NCI-H446 treated with DMSO at 0.1 percent for 48 hours (cell line): ENCODE measurements at regions not wholly inside any gene's neighbourhood (a gene's known extent, or its start where the extent isn't known, plus 50 kb on each side); places are given as distances from the start of the nearest gene placed in this dataset.
"Not testable (repeated sequence)": the region's sequence is repeated elsewhere in the genome, so short reads cannot be mapped to it uniquely, and the experiment has no call there.

ENCODE experiments used
- DNase-seq: peaks from one replicate; lab custom pipeline; 2025; lab: John Stamatoyannopoulos, UW

DNA sequence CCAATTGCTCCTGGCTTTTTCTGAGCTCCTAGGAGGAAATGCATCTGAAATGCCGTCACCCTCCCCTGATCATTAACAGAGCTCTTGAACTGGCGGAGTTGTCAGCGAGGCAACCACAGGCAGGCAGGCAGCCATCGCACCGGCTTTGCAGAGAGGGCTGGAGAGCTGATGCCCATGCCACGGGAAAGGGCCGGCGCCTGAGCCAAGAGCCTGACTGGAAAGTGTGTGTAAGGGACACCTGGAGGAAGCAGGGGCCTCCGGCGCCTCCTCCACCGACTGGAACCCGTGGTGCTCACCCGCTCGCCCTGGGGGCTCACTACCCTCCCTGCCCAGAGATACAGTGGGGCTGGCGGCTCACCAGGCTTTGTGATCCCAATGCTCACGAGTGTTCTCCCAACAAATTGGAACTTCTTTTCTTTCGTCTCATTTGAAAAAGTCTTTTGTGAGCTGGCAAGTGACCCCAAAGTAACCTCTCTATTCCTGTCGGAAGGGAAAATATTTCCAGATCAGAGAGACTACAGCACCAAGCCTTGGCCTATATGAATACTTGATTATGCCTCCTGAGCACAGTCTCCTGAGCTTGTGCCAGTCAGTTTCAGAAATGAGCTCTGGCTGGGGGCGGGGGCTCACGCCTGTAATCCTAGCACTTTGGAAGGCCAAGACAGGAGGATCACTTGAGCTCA is 97.7 kb upstream of the SLC25A33 start:
- no peak for DNase-seq

- no peak for DNase-seq
Observed at GRCh38 chr1:9442278-9442846, 96.9 kb upstream of the SLC25A33 start.

DNA sequence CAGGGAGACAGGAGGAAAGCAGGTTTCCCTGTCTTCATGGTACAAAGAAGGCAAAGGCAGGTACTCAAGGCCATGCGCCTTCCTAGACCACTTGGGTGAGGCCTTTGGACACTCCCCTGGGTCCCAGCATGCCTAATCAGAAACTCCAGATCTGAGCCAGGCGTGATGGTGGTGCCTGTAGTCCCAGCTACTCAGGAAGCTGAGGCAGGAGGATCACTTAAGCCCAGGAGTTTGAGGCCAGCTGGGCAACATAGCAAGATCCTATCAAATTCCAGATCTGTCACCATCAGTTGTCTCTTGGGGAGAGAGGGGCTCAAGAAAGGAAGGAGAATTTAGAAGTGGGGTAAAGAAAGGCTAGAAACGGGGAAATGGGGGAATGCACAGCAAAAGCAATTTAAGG is 96.3 kb upstream of the SLC25A33 start:
- DNase-seq: no peak

DNA sequence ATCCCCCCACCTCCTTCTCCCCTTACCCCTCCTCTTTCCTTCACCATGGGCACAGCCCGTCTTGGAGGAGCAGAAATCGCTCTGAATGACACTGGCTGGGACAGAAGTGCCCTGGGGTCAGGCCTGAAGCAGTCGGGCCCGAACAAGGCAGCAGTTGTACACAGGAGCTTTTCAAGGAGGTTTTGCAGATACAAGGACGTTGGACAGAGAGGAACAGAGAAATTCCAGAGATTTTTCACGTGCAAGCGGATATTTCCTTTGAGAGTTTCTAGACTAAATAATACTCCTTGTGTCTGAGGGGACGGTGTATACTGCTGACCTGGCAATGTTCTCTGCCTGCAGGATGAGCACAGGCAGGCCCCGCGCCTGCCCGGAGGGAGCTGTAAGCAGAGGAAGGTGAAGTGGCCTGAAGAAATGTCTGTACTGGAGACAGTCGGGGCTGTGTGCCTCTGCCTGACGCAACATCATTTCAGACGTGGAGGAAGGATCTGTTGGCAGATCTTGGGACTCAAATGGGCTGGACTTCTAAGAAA is 95.3 kb upstream of the SLC25A33 start:
- DNase-seq: no peak

DNA sequence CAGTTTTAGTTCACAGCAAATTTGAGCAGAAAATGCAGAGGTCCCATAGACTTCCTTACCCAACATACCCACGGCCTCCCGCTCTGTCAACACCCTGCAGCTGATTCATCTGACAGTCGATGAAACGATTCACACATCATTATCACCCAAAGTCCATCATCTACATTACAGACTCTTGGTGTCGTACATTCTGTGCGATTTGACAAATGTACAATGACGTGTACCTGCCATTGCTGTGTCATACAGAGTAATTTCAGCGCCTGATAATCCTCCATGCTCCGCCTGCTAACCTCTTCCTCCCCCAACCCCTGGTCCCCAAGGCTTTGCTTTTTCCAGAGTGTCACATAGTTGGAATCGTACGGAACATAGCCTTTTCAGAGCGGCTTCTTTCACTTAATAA is 94.7 kb upstream of the SLC25A33 start:
- DNase-seq: no peak

DNA sequence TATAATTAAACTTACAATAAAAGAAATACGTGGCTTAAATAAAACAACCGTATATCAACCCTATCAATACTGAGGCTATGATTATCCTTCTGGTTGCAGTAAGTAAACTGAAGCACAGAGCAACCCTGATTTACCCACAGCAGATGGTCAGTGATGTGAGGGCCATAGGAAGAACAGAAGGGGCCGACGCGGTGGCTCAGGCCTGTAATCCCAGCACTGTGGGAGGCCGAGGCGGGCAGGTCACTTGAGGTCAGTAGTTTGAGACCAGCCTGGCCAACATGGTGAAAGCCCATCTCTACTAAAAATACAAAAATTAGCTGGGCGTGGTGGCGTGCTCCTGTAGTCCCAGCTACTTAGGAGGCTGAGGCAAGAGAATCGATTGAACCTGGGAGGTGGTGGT is 94.2 kb upstream of the SLC25A33 start:
- DNase-seq: not testable (repeated sequence)

- no peak for DNase-seq
Observed at GRCh38 chr1:9447215-9447960, 91.9 kb upstream of the SLC25A33 start.

- DNase-seq: no peak
Observed at GRCh38 chr1:9448132-9449109, 90.8 kb upstream of the SLC25A33 start.

DNA sequence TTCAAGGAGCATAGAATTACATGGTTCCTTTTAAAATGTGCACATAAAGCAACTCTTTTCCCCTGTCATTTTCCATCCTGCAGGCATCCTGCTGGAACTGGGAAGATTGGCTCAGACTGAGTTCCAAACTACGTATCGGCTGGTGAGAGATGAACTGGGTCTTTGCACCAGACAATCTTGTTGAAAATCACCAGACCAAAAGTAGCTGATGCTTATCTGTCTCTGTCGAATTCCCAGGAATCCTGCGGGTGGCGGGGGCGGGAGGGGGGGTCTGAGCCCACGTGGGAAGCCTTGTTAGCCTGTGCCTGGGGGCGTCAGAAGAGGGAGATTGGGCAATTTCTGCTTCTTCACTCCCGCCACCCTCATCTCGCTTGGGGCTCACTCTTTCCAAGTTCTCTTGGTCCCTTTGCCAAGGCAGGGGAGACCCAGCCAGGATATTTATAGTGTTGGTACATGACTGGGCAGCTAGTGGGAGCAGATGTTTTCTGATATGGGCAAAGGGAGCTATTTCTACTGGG is 90.1 kb upstream of the SLC25A33 start:
- DNase-seq: no peak

DNA sequence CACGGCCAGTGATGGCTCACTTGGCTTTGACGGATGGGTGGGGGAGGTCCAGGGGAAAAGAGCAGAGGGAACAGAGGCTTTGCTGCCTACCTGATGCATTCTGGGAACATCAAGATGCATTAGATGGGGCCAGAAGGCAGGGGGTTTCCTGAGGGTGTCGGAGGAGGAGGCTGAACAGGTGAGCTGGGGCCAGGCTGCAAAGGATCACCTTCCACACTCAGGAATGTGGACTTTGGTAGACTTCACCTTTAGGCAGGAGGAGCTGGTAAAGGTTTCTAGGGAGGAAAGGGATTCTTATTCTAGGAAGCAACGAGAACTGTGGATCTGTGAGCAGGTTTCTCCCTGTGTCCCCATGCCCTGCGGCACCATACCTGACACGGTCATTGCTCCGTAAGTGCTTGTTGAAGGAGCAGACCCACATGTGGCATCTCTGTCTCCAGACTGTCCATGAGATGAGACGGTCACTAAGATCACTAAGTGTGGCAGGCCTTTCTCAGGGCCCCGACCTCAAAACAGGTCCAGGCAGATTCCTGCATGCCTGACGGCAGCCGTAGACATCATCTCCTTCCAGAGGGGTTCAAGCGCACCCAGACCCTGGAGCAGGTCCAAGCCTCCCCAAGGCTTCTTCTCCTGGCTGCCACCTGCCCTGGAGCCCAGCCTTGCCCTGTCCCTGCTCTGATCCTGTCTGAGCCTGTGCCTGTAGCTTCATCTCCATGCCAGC is 89.1 kb upstream of the SLC25A33 start:
- no peak for DNase-seq

GRCh38 chr1:9451081-9451480 is 88.2 kb upstream of the SLC25A33 start:
- no peak for DNase-seq

GRCh38 chr1:9452516-9453140 is 86.6 kb upstream of the SLC25A33 start:
- DNase-seq: no peak

- no peak for DNase-seq
Observed at GRCh38 chr1:9453375-9453774, 85.9 kb upstream of the SLC25A33 start.

DNA sequence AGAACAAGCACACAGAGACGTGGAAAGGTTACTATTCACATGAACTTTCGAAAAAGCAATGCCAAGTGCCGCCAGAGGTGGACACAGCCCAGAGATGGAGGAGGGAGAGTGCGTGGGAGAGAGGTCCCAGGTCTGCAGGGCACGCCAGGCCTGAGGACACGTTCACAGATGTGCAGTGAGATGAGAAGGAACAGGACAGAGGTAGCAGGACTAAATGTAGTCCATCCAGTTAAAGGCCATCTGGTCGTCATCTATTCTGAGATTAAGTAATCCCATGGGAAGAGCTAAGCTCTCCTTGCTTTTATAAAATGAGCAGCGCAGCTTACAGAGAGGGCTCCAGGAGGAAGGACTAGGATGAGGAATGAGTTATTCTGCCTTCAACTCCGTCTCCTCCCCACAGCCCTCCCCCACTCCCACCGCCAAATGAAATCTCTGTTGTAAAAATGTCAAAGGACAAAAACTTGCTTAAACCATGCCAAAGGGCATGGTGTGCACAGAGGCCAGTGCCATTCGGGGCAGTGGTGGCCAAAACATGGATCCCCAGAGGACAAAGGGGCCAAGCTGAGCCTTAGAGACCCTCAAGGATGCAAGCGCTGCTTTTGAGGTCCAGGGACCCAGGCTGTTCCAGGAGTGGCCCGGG is 85.4 kb upstream of the SLC25A33 start:
- no peak for DNase-seq

GRCh38 chr1:9454494-9455066 is 84.7 kb upstream of the SLC25A33 start:
- no peak for DNase-seq

GRCh38 chr1:9455487-9456234 is 83.6 kb upstream of the SLC25A33 start:
- no peak for DNase-seq

DNA sequence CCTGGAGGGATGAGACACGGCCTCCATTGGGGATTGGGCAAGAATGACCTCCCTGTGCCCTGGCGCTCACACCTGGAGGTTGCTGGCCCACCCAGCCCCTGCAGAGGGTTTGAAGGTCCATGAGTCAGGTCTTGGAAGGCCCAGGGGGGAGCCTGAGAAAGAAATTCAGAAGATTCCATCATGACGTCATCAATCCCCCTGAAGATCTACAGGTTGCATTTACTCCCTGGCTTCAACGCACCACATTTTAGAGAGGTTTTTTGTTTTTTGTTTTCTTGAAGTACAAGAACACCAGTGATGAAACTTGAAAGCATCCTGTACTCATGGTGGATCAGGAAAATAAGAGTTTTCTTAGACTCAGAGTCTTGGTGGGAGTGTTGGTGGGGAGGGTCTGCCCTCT is 82.4 kb upstream of the SLC25A33 start:
- no peak for DNase-seq

- DNase-seq: no peak
Observed at GRCh38 chr1:9459816-9460407, 79.4 kb upstream of the SLC25A33 start.

DNA sequence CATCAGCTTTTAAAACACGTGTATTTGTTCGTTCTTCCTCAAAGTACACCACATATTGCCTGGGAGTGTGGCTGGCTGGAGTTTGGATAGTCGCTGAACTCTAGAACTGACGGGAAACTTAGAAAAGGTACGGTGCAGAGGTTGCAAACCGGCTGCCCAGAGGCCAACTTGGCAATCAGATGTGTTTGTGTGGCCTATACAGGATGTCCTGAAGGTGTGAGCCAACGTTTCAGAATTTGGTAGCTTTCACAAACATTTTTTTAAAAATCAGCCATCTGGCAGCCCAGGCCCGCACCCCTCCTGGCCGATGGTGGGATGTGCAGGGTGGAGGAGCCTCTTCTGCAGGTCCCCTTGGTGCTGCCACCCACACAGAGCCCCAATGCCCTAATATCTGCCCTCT is 73.6 kb upstream of the SLC25A33 start:
- DNase-seq: no peak
